ENCODE measurements at regions not wholly inside any gene's neighbourhood (a gene's known extent, or its start where the extent isn't known, plus 50 kb on each side); places are given as distances from the start of the nearest gene placed in this dataset.

DNA sequence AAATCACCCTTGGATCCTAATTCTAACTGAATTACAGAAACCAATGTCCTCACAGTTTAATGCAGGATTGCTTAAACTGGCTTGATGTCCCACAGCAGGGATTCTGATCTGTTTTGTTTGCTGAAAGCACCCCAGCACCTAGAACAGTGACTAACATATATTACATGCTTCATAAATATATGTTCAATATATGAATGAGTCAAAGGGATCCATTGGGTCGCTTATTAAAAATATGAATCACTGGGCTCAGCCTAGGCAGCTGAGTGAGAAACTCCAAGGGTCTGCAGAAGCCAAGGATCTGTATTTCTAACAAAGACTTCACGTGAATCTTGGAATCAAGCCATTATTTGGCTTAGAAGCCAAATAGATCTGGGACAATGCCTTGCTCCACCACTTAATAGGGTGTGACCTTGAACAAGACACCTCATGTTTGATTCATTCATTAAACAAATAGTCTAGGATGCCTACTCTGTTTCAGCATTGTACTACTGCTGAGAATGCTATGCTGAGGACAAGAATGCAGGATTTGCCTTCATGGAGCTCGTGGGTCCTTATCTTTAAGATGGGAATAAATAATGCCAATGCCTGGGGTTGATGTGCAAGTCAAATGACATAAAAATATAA, 103.4 kb upstream of the DLX6 start:
- no peak for TF ChIP-seq FOXA2 (IDR thresholded peaks at IDR 0.05)
- TF ChIP-seq, protein P1, sequence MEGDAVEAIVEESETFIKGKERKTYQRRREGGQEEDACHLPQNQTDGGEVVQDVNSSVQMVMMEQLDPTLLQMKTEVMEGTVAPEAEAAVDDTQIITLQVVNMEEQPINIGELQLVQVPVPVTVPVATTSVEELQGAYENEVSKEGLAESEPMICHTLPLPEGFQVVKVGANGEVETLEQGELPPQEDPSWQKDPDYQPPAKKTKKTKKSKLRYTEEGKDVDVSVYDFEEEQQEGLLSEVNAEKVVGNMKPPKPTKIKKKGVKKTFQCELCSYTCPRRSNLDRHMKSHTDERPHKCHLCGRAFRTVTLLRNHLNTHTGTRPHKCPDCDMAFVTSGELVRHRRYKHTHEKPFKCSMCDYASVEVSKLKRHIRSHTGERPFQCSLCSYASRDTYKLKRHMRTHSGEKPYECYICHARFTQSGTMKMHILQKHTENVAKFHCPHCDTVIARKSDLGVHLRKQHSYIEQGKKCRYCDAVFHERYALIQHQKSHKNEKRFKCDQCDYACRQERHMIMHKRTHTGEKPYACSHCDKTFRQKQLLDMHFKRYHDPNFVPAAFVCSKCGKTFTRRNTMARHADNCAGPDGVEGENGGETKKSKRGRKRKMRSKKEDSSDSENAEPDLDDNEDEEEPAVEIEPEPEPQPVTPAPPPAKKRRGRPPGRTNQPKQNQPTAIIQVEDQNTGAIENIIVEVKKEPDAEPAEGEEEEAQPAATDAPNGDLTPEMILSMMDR (IDR thresholded peaks at IDR 0.05; ENCODE audit: low read depth, low read length, missing input control) = no peak
